ENCODE measurements at regions not wholly inside any gene's neighbourhood (a gene's known extent, or its start where the extent isn't known, plus 50 kb on each side); places are given as distances from the start of the nearest gene placed in this dataset. TPM values are rescaled to one million over a fixed set of nuclear protein-coding genes. Genes with fewer than 3 reads are reported as not detected.

DNA sequence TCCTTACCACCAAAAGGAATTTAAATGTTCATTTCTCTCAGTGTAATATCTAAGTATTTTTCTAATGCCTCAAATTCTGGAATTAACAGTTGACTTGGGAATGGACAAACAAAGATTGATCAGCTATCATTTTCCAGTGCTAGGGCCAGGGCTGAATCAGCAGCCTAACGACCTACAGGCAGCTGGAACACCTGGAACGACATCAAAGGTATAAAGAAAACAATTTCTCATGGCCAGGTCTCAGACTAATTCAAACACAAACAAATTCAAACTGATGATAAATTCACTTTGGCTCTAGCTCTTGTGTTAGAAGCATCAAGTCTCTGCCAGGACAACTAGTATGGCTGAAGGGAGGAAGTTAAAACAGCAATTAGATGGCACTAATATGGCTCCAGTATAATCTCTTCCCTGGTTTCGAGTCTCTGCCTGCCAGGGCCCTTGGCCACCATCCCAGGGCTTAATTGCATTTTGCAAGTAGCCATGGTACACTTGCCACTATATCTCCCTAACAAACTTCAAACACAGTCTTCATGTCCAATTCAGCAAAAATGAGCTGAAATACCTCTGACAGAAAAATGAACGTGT, 70.2 kb upstream of the FSHR start:
- DNase-seq, result no peak
- TF ChIP-seq, protein P1, sequence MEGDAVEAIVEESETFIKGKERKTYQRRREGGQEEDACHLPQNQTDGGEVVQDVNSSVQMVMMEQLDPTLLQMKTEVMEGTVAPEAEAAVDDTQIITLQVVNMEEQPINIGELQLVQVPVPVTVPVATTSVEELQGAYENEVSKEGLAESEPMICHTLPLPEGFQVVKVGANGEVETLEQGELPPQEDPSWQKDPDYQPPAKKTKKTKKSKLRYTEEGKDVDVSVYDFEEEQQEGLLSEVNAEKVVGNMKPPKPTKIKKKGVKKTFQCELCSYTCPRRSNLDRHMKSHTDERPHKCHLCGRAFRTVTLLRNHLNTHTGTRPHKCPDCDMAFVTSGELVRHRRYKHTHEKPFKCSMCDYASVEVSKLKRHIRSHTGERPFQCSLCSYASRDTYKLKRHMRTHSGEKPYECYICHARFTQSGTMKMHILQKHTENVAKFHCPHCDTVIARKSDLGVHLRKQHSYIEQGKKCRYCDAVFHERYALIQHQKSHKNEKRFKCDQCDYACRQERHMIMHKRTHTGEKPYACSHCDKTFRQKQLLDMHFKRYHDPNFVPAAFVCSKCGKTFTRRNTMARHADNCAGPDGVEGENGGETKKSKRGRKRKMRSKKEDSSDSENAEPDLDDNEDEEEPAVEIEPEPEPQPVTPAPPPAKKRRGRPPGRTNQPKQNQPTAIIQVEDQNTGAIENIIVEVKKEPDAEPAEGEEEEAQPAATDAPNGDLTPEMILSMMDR (IDR thresholded peaks at IDR 0.05), result no peak
- no peak overlapping the region for H3K27ac ChIP-seq
- no peaks in the 10 kb centered on the region for H3K4me1 ChIP-seq
- H3K9me3 ChIP-seq, result no peaks in the 10 kb centered on the region
- no peaks in the 10 kb centered on the region for H3K27me3 ChIP-seq
- H3K4me3 ChIP-seq (replicated peaks in 1 of 3), result no peak overlapping the region
- intact Hi-C loops (cut with DNase I), result no loop called here
- 46 to 47% methylated on average over 4 of the region's 4 CpGs for WGBS, 2 donors
- no peaks in the 10 kb centered on the region for H3K36me3 ChIP-seq

DNA sequence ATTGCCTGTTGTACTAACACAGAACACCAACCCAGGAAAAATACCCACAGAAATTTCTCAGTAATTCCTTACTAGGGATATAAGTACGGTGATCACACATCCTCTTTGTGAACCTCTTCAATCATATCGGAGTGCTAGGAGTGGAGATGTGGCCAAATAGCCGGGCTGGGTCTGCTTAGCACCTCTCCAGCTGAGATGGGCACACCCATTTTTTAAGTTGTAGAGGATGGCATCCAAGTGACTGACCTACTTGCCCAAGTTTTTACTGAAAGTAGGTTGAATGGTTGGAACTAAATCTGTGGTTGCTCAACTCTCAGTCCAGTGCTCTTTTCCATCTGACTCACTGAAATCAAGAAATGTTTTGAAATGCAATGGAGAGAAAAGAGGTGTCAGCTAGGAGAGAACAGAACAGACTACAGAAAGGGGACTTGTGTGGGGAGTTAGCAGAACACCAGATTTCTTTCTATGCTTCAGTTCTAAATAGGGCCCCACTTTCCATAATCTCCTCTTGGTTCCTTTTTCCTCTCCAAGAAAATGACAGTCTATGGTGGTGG, 68.7 kb upstream of the FSHR start:
- no peaks in the 10 kb centered on the region for H3K9me3 ChIP-seq
- no peak overlapping the region for H3K4me3 ChIP-seq (replicated peaks in 1 of 3)
- H3K27me3 ChIP-seq, result no peaks in the 10 kb centered on the region
- WGBS, 2 donors, result 50 to 54% methylated on average over 3 of the region's 3 CpGs
- DNase-seq, result no peak
- no peak overlapping the region for H3K27ac ChIP-seq
- no peaks in the 10 kb centered on the region for H3K36me3 ChIP-seq
- no peak for TF ChIP-seq POLR2A (IDR thresholded peaks at IDR 0.05)
- TF ChIP-seq, protein P1 (IDR thresholded peaks at IDR 0.05), result no peak
- intact Hi-C loops (cut with DNase I), result no loop called here
- H3K4me1 ChIP-seq, result no peaks in the 10 kb centered on the region

DNA sequence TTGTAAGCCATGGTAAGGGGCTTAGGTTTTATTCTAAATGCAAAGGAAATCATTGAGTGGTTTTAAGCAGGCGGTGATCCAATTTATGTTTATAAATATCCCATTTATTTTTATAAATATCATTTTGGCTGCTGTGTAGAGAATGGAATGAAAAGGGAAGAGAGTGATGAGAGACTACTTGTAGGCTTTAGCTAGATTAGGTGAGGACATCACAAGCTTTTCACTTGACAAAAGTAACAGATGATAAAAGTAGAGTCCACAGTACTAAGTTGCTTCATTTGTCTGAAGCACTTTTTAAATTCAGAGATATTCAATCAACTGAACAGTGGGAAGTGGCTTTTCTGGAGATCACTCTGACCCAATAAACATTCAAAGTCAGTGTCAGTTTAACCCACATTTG, 65.4 kb upstream of the FSHR start:
- Histone ChIP-seq H3K4me3 (replicated peaks in 1 of 3) (no peak overlapping the region), H3K9me3 (no peaks in the 10 kb centered on the region), H3K36me3 (no peaks in the 10 kb centered on the region), H3K27me3 (no peaks in the 10 kb centered on the region), H3K4me1 (no peaks in the 10 kb centered on the region), H3K27ac (no peak overlapping the region)
- 82 to 98% methylated on average over 1 of the region's 1 CpG for WGBS, 2 donors
- no peak for DNase-seq
- intact Hi-C loops (cut with DNase I), result no loop called here
- TF ChIP-seq POLR2A (IDR thresholded peaks at IDR 0.05), result no peak
- TF ChIP-seq, protein P1 (IDR thresholded peaks at IDR 0.05), result no peak

DNA sequence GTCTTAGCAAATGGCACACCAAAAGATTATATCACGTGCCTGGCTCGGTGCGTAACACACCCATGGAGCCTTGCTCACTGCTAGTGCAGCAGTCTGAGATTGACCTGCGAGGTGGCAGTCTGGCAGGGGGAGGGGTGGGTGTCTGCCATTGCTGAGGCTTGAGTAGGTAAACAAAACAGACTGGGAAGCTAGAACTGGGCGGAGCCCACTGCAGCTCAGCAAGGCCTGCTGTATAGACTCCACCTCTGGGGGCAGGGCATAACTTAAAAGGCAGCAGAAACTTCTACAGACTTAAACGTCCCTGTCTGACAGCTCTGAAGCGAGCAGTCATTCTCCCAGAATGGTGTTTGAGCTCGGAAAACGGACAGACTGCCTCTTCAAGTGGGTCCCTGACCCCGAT, 55.9 kb upstream of the FSHR start:
- no peaks in the 10 kb centered on the region for H3K9me3 ChIP-seq
- no peak overlapping the region for H3K4me3 ChIP-seq (replicated peaks in 1 of 3)
- WGBS, 2 donors, result 45 to 54% methylated on average over 9 of the region's 10 CpGs
- H3K27me3 ChIP-seq, result no peaks in the 10 kb centered on the region
- intact Hi-C loops (cut with DNase I), result no loop called here
- DNase-seq, result no peak
- no peaks in the 10 kb centered on the region for H3K36me3 ChIP-seq
- no peaks in the 10 kb centered on the region for H3K4me1 ChIP-seq
- TF ChIP-seq, protein P1 (IDR thresholded peaks at IDR 0.05), result no peak
- no peak for TF ChIP-seq POLR2A (IDR thresholded peaks at IDR 0.05)
- no peak overlapping the region for H3K27ac ChIP-seq

DNA sequence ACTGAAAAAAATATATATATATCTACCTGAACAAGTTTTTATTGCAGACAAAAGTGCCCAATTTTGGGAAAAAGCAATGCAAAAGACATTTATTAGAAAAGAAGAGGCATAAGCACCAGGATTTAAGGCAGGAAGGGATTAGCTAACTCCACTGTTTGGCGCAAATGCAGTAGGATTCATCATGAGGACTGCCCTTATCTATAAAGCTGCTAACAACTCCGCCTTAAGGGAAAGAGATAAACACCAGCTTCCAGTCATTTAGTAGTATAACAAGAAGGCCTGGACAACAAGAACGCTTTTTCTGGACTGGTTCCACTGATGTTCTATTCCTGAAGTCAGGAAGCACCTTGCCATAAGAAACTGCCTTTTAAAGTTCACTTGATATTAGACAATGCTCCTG, 52.9 kb upstream of the FSHR start:
- H3K4me3 ChIP-seq (replicated peaks in 1 of 3), result no peak overlapping the region
- H3K36me3 ChIP-seq, result no peaks in the 10 kb centered on the region
- TF ChIP-seq, protein P1 (IDR thresholded peaks at IDR 0.05), result no peak
- no peak for TF ChIP-seq POLR2A (IDR thresholded peaks at IDR 0.05)
- no peaks in the 10 kb centered on the region for H3K4me1 ChIP-seq
- no peaks in the 10 kb centered on the region for H3K9me3 ChIP-seq
- DNase-seq, result no peak
- 69 to 71% methylated on average over 3 of the region's 3 CpGs for WGBS, 2 donors
- intact Hi-C loops (cut with DNase I), result no loop called here
- no peak overlapping the region for H3K27ac ChIP-seq
- no peaks in the 10 kb centered on the region for H3K27me3 ChIP-seq

Small RNA genes lying in the stretch of these regions (small RNA-seq; reads per million reads assigned to genes)
- gene RNU6-439P, result not detected

Measured in thyroid gland (tissue), 4 donors.